Tongue (tissue), 1 donor: ENCODE measurements at regions not wholly inside any gene's neighbourhood (a gene's known extent, or its start where the extent isn't known, plus 50 kb on each side); places are given as distances from the start of the nearest gene placed in this dataset.
"Not testable (repeated sequence)": the region's sequence is repeated elsewhere in the genome, so short reads cannot be mapped to it uniquely, and the experiment has no call there.

Experiments used
- DNase-seq: peaks from one replicate; pipeline ENCODE4 v3.0.0-alpha.2; 2015

GRCh38 chr12:97988588-97988987 lies 526.0 kb downstream of the RMST start:
- not testable (repeated sequence) for DNase-seq

GRCh38 chr12:97989366-97989940 lies 525.9 kb upstream of the TMPO start:
- DNase-seq = no peak

GRCh38 chr12:97994746-97995484 lies 520.5 kb upstream of the TMPO start:
- DNase-seq = no peak

- DNase-seq = no peak
These were observed 519.8 kb upstream of the TMPO start for GRCh38 chr12:97995559-97995958.

GRCh38 chr12:98001430-98001829 lies 514.0 kb upstream of the TMPO start:
- no peak for DNase-seq

GRCh38 chr12:98002887-98003493 lies 512.4 kb upstream of the TMPO start:
- DNase-seq = peak; percentile 61

- no peak for DNase-seq
These were observed 507.4 kb upstream of the TMPO start for GRCh38 chr12:98007963-98008362.

- no peak for DNase-seq
These were observed 501.8 kb upstream of the TMPO start for GRCh38 chr12:98013560-98013959.

- no peak for DNase-seq
These were observed 496.6 kb upstream of the TMPO start for GRCh38 chr12:98018836-98019235.

GRCh38 chr12:98020376-98020775 lies 495.0 kb upstream of the TMPO start:
- DNase-seq = no peak

- no peak for DNase-seq
These were observed 492.4 kb upstream of the TMPO start for GRCh38 chr12:98022961-98023360.

- DNase-seq = no peak
These were observed 477.8 kb upstream of the TMPO start for GRCh38 chr12:98037401-98038140.

GRCh38 chr12:98042668-98043067 lies 472.7 kb upstream of the TMPO start:
- DNase-seq = no peak

- no peak for DNase-seq
These were observed 470.0 kb upstream of the TMPO start for GRCh38 chr12:98045395-98045794.

- no peak for DNase-seq
These were observed 467.1 kb upstream of the TMPO start for GRCh38 chr12:98048326-98048725.

- no peak for DNase-seq
These were observed 462.2 kb upstream of the TMPO start for GRCh38 chr12:98053202-98053601.

- no peak for DNase-seq
These were observed 457.7 kb upstream of the TMPO start for GRCh38 chr12:98057701-98058100.

GRCh38 chr12:98058213-98058612 lies 457.2 kb upstream of the TMPO start:
- DNase-seq = no peak

GRCh38 chr12:98058838-98059237 lies 456.6 kb upstream of the TMPO start:
- no peak for DNase-seq

GRCh38 chr12:98059659-98060343 lies 455.6 kb upstream of the TMPO start:
- no peak for DNase-seq

GRCh38 chr12:98060411-98060810 lies 455.0 kb upstream of the TMPO start:
- peak; percentile 2 for DNase-seq

- DNase-seq = no peak
These were observed 452.7 kb upstream of the TMPO start for GRCh38 chr12:98062464-98063245.
